ENCODE measurements at regions not wholly inside any gene's neighbourhood (a gene's known extent, or its start where the extent isn't known, plus 50 kb on each side); places are given as distances from the start of the nearest gene placed in this dataset.

DNA sequence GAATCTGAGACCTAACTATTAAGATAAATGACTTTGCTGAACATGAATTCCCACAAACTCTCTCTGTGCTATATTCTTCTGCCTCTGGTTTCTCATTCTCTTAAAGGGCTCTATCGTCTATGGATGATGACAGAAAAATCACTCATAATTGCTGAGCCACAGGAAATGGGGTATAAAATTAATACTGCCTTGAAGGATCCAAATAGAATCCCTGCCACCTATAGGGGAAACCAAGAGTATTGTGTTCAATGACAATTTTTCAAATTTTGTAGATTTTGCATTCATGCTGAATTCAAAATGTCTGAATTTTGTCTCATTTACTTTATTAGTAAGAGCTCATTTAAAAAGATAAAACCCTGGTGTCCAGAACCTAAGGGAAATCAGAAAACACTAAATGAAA is 235.8 kb downstream of the RBM43 start:
- TF ChIP-seq, protein P1, sequence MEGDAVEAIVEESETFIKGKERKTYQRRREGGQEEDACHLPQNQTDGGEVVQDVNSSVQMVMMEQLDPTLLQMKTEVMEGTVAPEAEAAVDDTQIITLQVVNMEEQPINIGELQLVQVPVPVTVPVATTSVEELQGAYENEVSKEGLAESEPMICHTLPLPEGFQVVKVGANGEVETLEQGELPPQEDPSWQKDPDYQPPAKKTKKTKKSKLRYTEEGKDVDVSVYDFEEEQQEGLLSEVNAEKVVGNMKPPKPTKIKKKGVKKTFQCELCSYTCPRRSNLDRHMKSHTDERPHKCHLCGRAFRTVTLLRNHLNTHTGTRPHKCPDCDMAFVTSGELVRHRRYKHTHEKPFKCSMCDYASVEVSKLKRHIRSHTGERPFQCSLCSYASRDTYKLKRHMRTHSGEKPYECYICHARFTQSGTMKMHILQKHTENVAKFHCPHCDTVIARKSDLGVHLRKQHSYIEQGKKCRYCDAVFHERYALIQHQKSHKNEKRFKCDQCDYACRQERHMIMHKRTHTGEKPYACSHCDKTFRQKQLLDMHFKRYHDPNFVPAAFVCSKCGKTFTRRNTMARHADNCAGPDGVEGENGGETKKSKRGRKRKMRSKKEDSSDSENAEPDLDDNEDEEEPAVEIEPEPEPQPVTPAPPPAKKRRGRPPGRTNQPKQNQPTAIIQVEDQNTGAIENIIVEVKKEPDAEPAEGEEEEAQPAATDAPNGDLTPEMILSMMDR (IDR thresholded peaks at IDR 0.05; ENCODE audit: low read length): no peak
- TF ChIP-seq EZH2 (IDR thresholded peaks at IDR 0.05; ENCODE audit: borderline replicate concordance, low read length): no peak
